HepG2 (cell line): ENCODE measurements at regions not wholly inside any gene's neighbourhood (a gene's known extent, or its start where the extent isn't known, plus 50 kb on each side); places are given as distances from the start of the nearest gene placed in this dataset.

Experiments
- ATAC-seq: fragments of 200-7000 bp; cut with Tn5 transposase; 3 replicates; pipeline ENCODE4 v1.9.1; 2020; ENCODE audit warnings: mild to moderate bottlenecking, moderate library complexity
- BruUV-seq: library from RNA; stranded (reverse); fragments of 400-500 nt; replicated peaks from 2 replicates; lab custom pipeline; 2021; lab: Mats Ljungman, UMichigan
- CTCF ChIA-PET: fragments of 300-600 bp; formaldehyde crosslinking; extraction: SDS; loops from one replicate; lab custom pipeline; 2021; ENCODE audit warnings: low total read pairs, inconsistent platforms, low intra/inter-chr PET ratio; lab: Yijun Ruan, JAX
- POLR2A ChIA-PET: fragments of 350-600 bp; sonication (Branson Sonifier 250); formaldehyde crosslinking; loops from one replicate; lab custom pipeline; 2020; ENCODE audit warnings: antibody characterized with exemption, inconsistent platforms; lab: Yijun Ruan, JAX
- DNase-seq: peaks from one replicate; pipeline ENCODE4 v3.0.0-alpha.2; 2015; ENCODE audit warnings: low spot score
- FAIRE-seq: peaks from 3 replicates; lab custom pipeline; 2011; peaks lifted over from hg19 to GRCh38; lab: Jason Lieb, UNC
- H2AFZ ChIP-seq: one replicate; pipeline ENCODE4 v1.6.1; 2011; ENCODE audit warnings: low read length, inconsistent platforms
- H3K27ac ChIP-seq: fragments of 300-600 bp; 3 replicates; pipeline ENCODE4 v1.8.0; 2011; ENCODE audit warnings: mixed run types, mild to moderate bottlenecking, mixed read lengths, low read length, inconsistent platforms; ENCODE audit not compliant: insufficient read depth; ENCODE audit errors: extremely low read length
- H3K27me3 ChIP-seq, 2 experiments: fragments of 200-600 bp in 1 of 2; 2 replicates in 1 of 2; 3 replicates in 1 of 2; pipeline versions ENCODE4 v1.6.0 to v1.8.0; 2011; ENCODE audit warnings: low read length in 2 of 2, mild to moderate bottlenecking in 2 of 2, moderate library complexity in 2 of 2, inconsistent platforms in 1 of 2; ENCODE audit not compliant: insufficient read depth in 2 of 2, control insufficient read depth in 1 of 2
- H3K36me3 ChIP-seq, 2 experiments: fragments of 200-600 bp in 1 of 2; replicated peaks in 1 of 2; 2 replicates in 1 of 2; 3 replicates in 1 of 2; pipeline versions ENCODE4 v1.5.1 to v1.8.0; 2011; ENCODE audit warnings: low read length in 2 of 2, inconsistent platforms in 1 of 2; ENCODE audit not compliant: insufficient read depth in 2 of 2, control insufficient read depth in 1 of 2
- H3K4me1 ChIP-seq: 2 replicates; pipeline ENCODE4 v1.5.1; 2012; ENCODE audit warnings: low read length, inconsistent platforms; ENCODE audit not compliant: insufficient read depth
- H3K4me2 ChIP-seq: 2 replicates; pipeline ENCODE4 v1.6.0; 2011; ENCODE audit warnings: low read depth, low read length, inconsistent platforms
- H3K4me3 ChIP-seq, 3 experiments: fragments of 200-600 bp in 1 of 3; sonication (generic), shearing (Covaris generic) in 1 of 3; replicated peaks in 1 of 3; 2 replicates each; pipeline ENCODE4 v1.5.1; 2011 to 2016; ENCODE audit warnings: low read length in 3 of 3, inconsistent platforms in 2 of 3, low read depth in 2 of 3, mild to moderate bottlenecking in 2 of 3, control low read depth in 1 of 3, mixed read lengths in 1 of 3; ENCODE audit not compliant: insufficient read depth in 1 of 3
- H3K79me2 ChIP-seq: one replicate; pipeline ENCODE4 v1.6.1; 2011; ENCODE audit warnings: low read length, inconsistent platforms; ENCODE audit not compliant: insufficient read depth
- H3K9ac ChIP-seq: 2 replicates; pipeline ENCODE4 v1.6.0; 2011; ENCODE audit warnings: mild to moderate bottlenecking, low read depth, low read length, inconsistent platforms; ENCODE audit not compliant: insufficient read depth
- H3K9me3 ChIP-seq: 2 replicates; pipeline ENCODE4 v1.5.1; 2012; ENCODE audit warnings: mild to moderate bottlenecking, low read length
- H4K20me1 ChIP-seq: 2 replicates; pipeline ENCODE4 v1.6.0; 2011; ENCODE audit warnings: inconsistent platforms, mild to moderate bottlenecking, low read length, moderate library complexity; ENCODE audit not compliant: insufficient read depth
- ASH2L ChIP-seq: fragments of 300-600, 200-600 bp; sonication (generic); IDR thresholded peaks from 2 replicates; pipeline ENCODE4 v1.7.0; 2017; ENCODE audit warnings: low read depth, mild to moderate bottlenecking, moderate library complexity, mixed read lengths, low read length; ENCODE audit not compliant: insufficient read length
- BHLHE40 ChIP-seq: IDR thresholded peaks from 2 replicates; pipeline ENCODE4 v1.6.1; 2011; ENCODE audit warnings: low read length, improper control_type of control experiment
- GPN1 ChIP-seq: sonication (generic); formaldehyde crosslinking; IDR thresholded peaks from 2 replicates; pipeline ENCODE4 v1.5.1; 2020; ENCODE audit warnings: missing genetic modification reagents, borderline replicate concordance
- KDM4B ChIP-seq: sonication (generic); formaldehyde crosslinking; IDR thresholded peaks from 2 replicates; pipeline ENCODE4 v1.4.0; 2020; ENCODE audit warnings: missing genetic modification reagents
- KLF16 ChIP-seq, 2 experiments: sonication (generic) in 1 of 2; formaldehyde crosslinking in 1 of 2; IDR thresholded peaks; 2 replicates each; pipeline versions ENCODE4 v1.6.1 to v1.8.0; 2016 to 2023; ENCODE audit warnings: missing genetic modification reagents in 2 of 2, missing compliant biosample characterization in 1 of 2
- NAIF1 ChIP-seq: sonication (generic); formaldehyde crosslinking; IDR thresholded peaks from 2 replicates; pipeline ENCODE4 v1.5.0; 2020; ENCODE audit warnings: mild to moderate bottlenecking, missing genetic modification reagents, borderline replicate concordance
- NCOR1 ChIP-seq: fragments of 200-600 bp; sonication (generic); IDR thresholded peaks from 2 replicates; pipeline ENCODE4 v1.7.0; 2017; ENCODE audit warnings: antibody characterized with exemption, low read length, borderline replicate concordance
- PAWR ChIP-seq: sonication (generic); formaldehyde crosslinking; IDR thresholded peaks from 2 replicates; pipeline ENCODE4 v1.4.0; 2020; ENCODE audit warnings: missing genetic modification reagents, mild to moderate bottlenecking, borderline replicate concordance
- RNF2 ChIP-seq: fragments of 450-650 bp; conservative IDR thresholded peaks from 2 replicates; pipeline ENCODE4 v1.6.1; 2016; ENCODE audit warnings: low read depth
- SNRNP70 ChIP-seq: fragments of 200-400 bp; formaldehyde crosslinking; IDR thresholded peaks from 2 replicates; pipeline ENCODE4 v1.6.1; 2017; ENCODE audit warnings: mild to moderate bottlenecking, low read depth, low read length, moderate library complexity
- SRSF1 ChIP-seq: fragments of 200-400 bp; formaldehyde crosslinking; optimal IDR thresholded peaks from 2 replicates; pipeline ENCODE3; 2017; ENCODE audit warnings: mild to moderate bottlenecking, low read depth, low read length, moderate library complexity
- TOPORS ChIP-seq: sonication (generic); formaldehyde crosslinking; IDR thresholded peaks from 2 replicates; pipeline ENCODE4 v1.8.0; 2023; ENCODE audit warnings: mild to moderate bottlenecking, missing genetic modification reagents
- ZNF10 ChIP-seq: sonication (generic); formaldehyde crosslinking; IDR thresholded peaks from 2 replicates; pipeline ENCODE4 v1.4.0; 2020; ENCODE audit warnings: mild to moderate bottlenecking, low read depth, missing genetic modification reagents, borderline replicate concordance
- ZNF251 ChIP-seq: sonication (generic); formaldehyde crosslinking; IDR thresholded peaks from 2 replicates; pipeline ENCODE4 v1.9.0; 2021; ENCODE audit warnings: mild to moderate bottlenecking, missing genetic modification reagents
- ZNF264 ChIP-seq: sonication (generic); formaldehyde crosslinking; IDR thresholded peaks from 2 replicates; pipeline ENCODE4 v1.4.0; 2020; ENCODE audit warnings: missing genetic modification reagents
- ZNF274 ChIP-seq: sonication (generic); formaldehyde crosslinking; IDR thresholded peaks from 2 replicates; pipeline ENCODE4 v1.5.1; 2020; ENCODE audit warnings: mild to moderate bottlenecking, missing genetic modification reagents
- ZNF318 ChIP-seq: sonication (generic); formaldehyde crosslinking; IDR thresholded peaks from 2 replicates; pipeline ENCODE4 v1.4.0; 2020; ENCODE audit warnings: mild to moderate bottlenecking, missing genetic modification reagents
- WGBS: methylation state at CpG from one replicate; pipeline ENCODE4 v1.1.6; 2017; ENCODE audit warnings: low lambda C conversion rate; 5-methylcytosine and 5-hydroxymethylcytosine counted together
- in situ Hi-C: cut with HindIII; loops from 2 replicates; pipeline ENCODE4 v1.10.0; 2017; ENCODE audit warnings: low pct_unique_long_range_greater_than_20kb; ENCODE audit not compliant: extremely low pct_ligation_motif_present
- intact Hi-C: fragments of 100-400 bp; cut with micrococcal nuclease; formaldehyde crosslinking; loops from one replicate; pipeline ENCODE4 v1.10.0; 2022; ENCODE audit not compliant: unreplicated experiment

GRCh38 chr7:118855290-118855689 is 630.8 kb downstream of the ANKRD7 start:
- ChIA-PET POLR2A (no interaction called here), CTCF (no interaction called here)
- ATAC-seq: no peak
- Histone ChIP-seq H3K9me3 (no peaks in the 10 kb centered on the region), H3K27ac (no peak overlapping the region), H3K4me3 (no peak overlapping the region), H3K9ac (no peak overlapping the region), H3K4me1 (no peaks in the 10 kb centered on the region), H3K27me3 (no peaks in the 10 kb centered on the region), H3K4me2 (no peak overlapping the region), H4K20me1 (no peaks in the 10 kb centered on the region), H3K36me3 (no peaks in the 10 kb centered on the region), H3K79me2 (no peaks in the 10 kb centered on the region), H2AFZ (no peak overlapping the region)
- TF ChIP-seq BHLHE40 (no peak), ZNF274 (CRISPR knock-in tag) (no peak), RNF2 (no peak), NAIF1 (CRISPR knock-in tag) (no peak), GPN1 (CRISPR knock-in tag) (no peak), KLF16 (CRISPR knock-in tag; IDR thresholded peaks at IDR 0.05) (no peak), SNRNP70 (no peak), ZNF10 (CRISPR knock-in tag) (no peak), SRSF1 (no peak), NCOR1 (no peak), TOPORS (CRISPR knock-in tag) (no peak), PAWR (no peak), ZNF251 (CRISPR knock-in tag) (no peak), ZNF264 (CRISPR knock-in tag) (no peak), ASH2L (no peak), KDM4B (no peak), ZNF318 (CRISPR knock-in tag) (no peak)
- intact Hi-C loops: no loop called here
- no TSS peak for BruUV-seq
- 2% methylated on average over 3 of the region's 3 CpGs for WGBS
- no peak for FAIRE-seq
- in situ Hi-C loops: no loop called here
- DNase-seq: no peak
